Panc1 (cell line): ENCODE measurements at regions not wholly inside any gene's neighbourhood (a gene's known extent, or its start where the extent isn't known, plus 50 kb on each side); places are given as distances from the start of the nearest gene placed in this dataset.

Experiments
- ATAC-seq: fragments of 200-7000 bp; cut with Tn5 transposase; 2 replicates; pipeline ENCODE4 v1.9.1; 2020; ENCODE audit warnings: mild to moderate bottlenecking, moderate library complexity
- BruUV-seq: library from RNA; stranded (reverse); fragments of 400-500 nt; replicated peaks from 2 replicates; lab custom pipeline; 2021; lab: Mats Ljungman, UMichigan
- CTCF ChIA-PET: fragments of 300-600 bp; sonication (Branson Sonifier 250); formaldehyde crosslinking; loops from one replicate; lab custom pipeline; 2022; ENCODE audit warnings: antibody characterized with exemption; lab: Charles Lee
- POLR2A ChIA-PET: fragments of 300-600 bp; sonication (Branson Sonifier 250); formaldehyde crosslinking; loops from one replicate; lab custom pipeline; 2022; ENCODE audit warnings: antibody characterized with exemption; lab: Charles Lee
- DNase-seq: peaks from one replicate; pipeline ENCODE4 v3.0.0-alpha.2; 2010; ENCODE audit warnings: low read depth, low spot score
- H3K27ac ChIP-seq: 2 replicates; pipeline ENCODE4 v1.5.1; 2011; ENCODE audit warnings: mild to moderate bottlenecking, low read length, inconsistent platforms
- H3K27me3 ChIP-seq: fragments of 200-500 bp; sonication (Bioruptor generic); 2 replicates; pipeline ENCODE4 v1.6.0; 2014; ENCODE audit warnings: low read length, inconsistent platforms; ENCODE audit not compliant: control insufficient read depth, insufficient read depth
- H3K36me3 ChIP-seq: fragments of 200-500 bp; sonication (Bioruptor generic); 2 replicates; pipeline ENCODE4 v1.5.1; 2014; ENCODE audit warnings: inconsistent platforms, mild to moderate bottlenecking, low read length, moderate library complexity; ENCODE audit not compliant: control insufficient read depth, insufficient read depth
- H3K4me1 ChIP-seq: 2 replicates; pipeline ENCODE4 v1.5.1; 2011; ENCODE audit warnings: inconsistent platforms, mild to moderate bottlenecking, low read length, moderate library complexity; ENCODE audit not compliant: control insufficient read depth, insufficient read depth
- H3K4me3 ChIP-seq, 2 experiments: 2 replicates each; pipeline ENCODE4 v1.5.1; 2011 to 2012; ENCODE audit warnings: low read depth in 2 of 2, low read length in 2 of 2, mild to moderate bottlenecking in 2 of 2, inconsistent platforms in 1 of 2, moderate library complexity in 1 of 2
- H3K9me3 ChIP-seq: fragments of 200-500 bp; sonication (Bioruptor generic); 2 replicates; pipeline ENCODE4 v1.5.1; 2014; ENCODE audit warnings: low read depth, mild to moderate bottlenecking, inconsistent platforms, low read length, moderate library complexity; ENCODE audit not compliant: control insufficient read depth, insufficient read depth
- CTCF ChIP-seq: fragments of 450-650 bp; IDR thresholded peaks from 2 replicates; pipeline ENCODE4 v1.5.1; 2017; ENCODE audit warnings: mild to moderate bottlenecking
- POLR2AphosphoS5 ChIP-seq: IDR thresholded peaks from 2 replicates; pipeline ENCODE4 v1.6.1; 2012; ENCODE audit warnings: mild to moderate bottlenecking, low read depth, low read length, moderate library complexity
- REST ChIP-seq, 2 experiments: IDR thresholded peaks; 2 replicates each; pipeline ENCODE4 v1.6.1; 2011 to 2012; ENCODE audit warnings: low read depth in 2 of 2, control low read depth in 1 of 2, low read length in 1 of 2, mild to moderate bottlenecking in 1 of 2, moderate library complexity in 1 of 2; ENCODE audit not compliant: insufficient read depth in 1 of 2
- SIN3A ChIP-seq: IDR thresholded peaks from 2 replicates; pipeline ENCODE4 v1.6.1; 2012; ENCODE audit warnings: low read depth, mild to moderate bottlenecking, low read length, moderate library complexity, borderline replicate concordance; ENCODE audit not compliant: insufficient read depth
- TCF7L2 ChIP-seq: IDR thresholded peaks from 2 replicates; pipeline ENCODE4 v1.6.1; 2011; ENCODE audit warnings: mild to moderate bottlenecking, low read depth, low read length, inconsistent platforms
- in situ Hi-C: cut with HindIII; loops from 2 replicates; pipeline ENCODE4 v1.10.0; 2016; ENCODE audit warnings: low sequenced_read_pairs, low pct_unique_long_range_greater_than_20kb
- intact Hi-C: fragments of 100-400 bp; cut with micrococcal nuclease; formaldehyde crosslinking; loops from one replicate; pipeline ENCODE4 v1.10.0; 2022; ENCODE audit not compliant: unreplicated experiment

GRCh38 chr4:179486570-179487335 is 2044.5 kb upstream of the AGA start:
- H3K9me3 ChIP-seq: no peaks in the 10 kb centered on the region
- no peak for TF ChIP-seq REST (IDR thresholded peaks at IDR 0.05; ENCODE audit: insufficient read depth in 1 of 2, low read depth in 2 of 2, low read length in 1 of 2)
- no peak for TF ChIP-seq POLR2AphosphoS5
- no peak for TF ChIP-seq SIN3A
- TF ChIP-seq CTCF: no peak
- no peak for TF ChIP-seq TCF7L2
- ATAC-seq (no peak), DNase-seq (no peak)
- intact Hi-C loops (no loop called here), in situ Hi-C loops (no loop called here)
- no peak overlapping the region for H3K27ac ChIP-seq
- POLR2A ChIA-PET: no interaction called here
- H3K4me3 ChIP-seq: no peak overlapping the region
- no TSS peak for BruUV-seq
- no peaks in the 10 kb centered on the region for H3K4me1 ChIP-seq
- H3K36me3 ChIP-seq: no peaks in the 10 kb centered on the region
- no peaks in the 10 kb centered on the region for H3K27me3 ChIP-seq
- CTCF ChIA-PET: no interaction called here

GRCh38 chr4:179492260-179493080 is 2050.2 kb upstream of the AGA start:
- ATAC-seq: no peak
- no peak overlapping the region for H3K4me3 ChIP-seq
- BruUV-seq: no TSS peak
- CTCF ChIA-PET: no interaction called here
- TF ChIP-seq POLR2AphosphoS5 (no peak), SIN3A (no peak), TCF7L2 (no peak), CTCF (no peak)
- H3K36me3 ChIP-seq: no peaks in the 10 kb centered on the region
- no peak for DNase-seq
- H3K9me3 ChIP-seq: no peaks in the 10 kb centered on the region
- POLR2A ChIA-PET: no interaction called here
- no peaks in the 10 kb centered on the region for H3K4me1 ChIP-seq
- no peaks in the 10 kb centered on the region for H3K27me3 ChIP-seq
- no peak overlapping the region for H3K27ac ChIP-seq
- intact Hi-C loops: no loop called here
- in situ Hi-C loops: no loop called here
